ENCODE measurements at regions not wholly inside any gene's neighbourhood (a gene's known extent, or its start where the extent isn't known, plus 50 kb on each side); places are given as distances from the start of the nearest gene placed in this dataset.

DNA sequence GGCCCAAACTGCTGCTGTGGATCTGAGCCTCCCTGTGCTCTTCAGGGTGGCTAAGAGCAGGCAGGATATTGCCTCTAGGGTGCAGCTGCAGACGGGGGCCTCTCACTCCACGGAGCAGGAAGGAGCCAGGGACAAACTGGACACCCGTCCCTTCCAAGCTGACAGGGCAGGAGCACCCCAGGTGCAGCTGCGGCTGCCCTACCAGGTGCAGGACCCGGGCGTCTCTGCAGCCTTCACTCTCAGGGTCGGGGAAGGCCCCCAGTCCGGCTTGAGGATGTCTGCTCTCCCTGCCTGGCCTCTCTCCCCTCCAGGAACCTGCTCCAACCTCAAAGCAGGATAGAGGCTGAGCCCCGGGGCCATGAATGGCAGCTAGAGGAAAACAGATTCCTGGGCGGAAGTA, 1554.9 kb upstream of the CADM2 start:
- TF ChIP-seq, protein P1, sequence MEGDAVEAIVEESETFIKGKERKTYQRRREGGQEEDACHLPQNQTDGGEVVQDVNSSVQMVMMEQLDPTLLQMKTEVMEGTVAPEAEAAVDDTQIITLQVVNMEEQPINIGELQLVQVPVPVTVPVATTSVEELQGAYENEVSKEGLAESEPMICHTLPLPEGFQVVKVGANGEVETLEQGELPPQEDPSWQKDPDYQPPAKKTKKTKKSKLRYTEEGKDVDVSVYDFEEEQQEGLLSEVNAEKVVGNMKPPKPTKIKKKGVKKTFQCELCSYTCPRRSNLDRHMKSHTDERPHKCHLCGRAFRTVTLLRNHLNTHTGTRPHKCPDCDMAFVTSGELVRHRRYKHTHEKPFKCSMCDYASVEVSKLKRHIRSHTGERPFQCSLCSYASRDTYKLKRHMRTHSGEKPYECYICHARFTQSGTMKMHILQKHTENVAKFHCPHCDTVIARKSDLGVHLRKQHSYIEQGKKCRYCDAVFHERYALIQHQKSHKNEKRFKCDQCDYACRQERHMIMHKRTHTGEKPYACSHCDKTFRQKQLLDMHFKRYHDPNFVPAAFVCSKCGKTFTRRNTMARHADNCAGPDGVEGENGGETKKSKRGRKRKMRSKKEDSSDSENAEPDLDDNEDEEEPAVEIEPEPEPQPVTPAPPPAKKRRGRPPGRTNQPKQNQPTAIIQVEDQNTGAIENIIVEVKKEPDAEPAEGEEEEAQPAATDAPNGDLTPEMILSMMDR (IDR thresholded peaks at IDR 0.05; ENCODE audit: control insufficient read depth, extremely low read depth, insufficient read depth), result no peak
- no peak for DNase-seq (ENCODE audit: low read depth)
- no peak overlapping the region for H3K4me3 ChIP-seq (ENCODE audit: low read depth, low read length)

DNA sequence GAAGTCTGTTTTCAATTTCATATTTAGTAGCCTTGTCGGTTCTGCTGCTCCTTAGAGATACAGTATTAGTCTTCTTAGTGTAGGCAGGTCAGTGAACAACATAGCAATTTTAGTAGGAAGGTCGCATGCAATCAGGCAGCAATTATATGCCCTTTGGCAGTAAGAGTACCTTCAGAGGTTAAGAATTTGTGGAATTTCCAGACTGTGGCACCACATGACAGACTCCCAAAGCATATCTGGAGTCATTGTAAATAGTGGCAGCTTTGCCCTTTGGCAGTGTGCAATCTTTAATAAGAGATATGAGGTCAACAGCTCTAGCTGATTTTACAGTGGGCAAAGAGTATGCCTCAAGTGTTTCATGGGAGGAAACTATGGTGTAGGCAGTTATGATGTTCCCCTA, 1532.5 kb upstream of the CADM2 start:
- TF ChIP-seq, protein P1 (IDR thresholded peaks at IDR 0.05; ENCODE audit: control insufficient read depth, extremely low read depth, insufficient read depth), result no peak
- no peak overlapping the region for H3K4me3 ChIP-seq (ENCODE audit: low read depth, low read length)
- no peak for DNase-seq (ENCODE audit: low read depth)

DNA sequence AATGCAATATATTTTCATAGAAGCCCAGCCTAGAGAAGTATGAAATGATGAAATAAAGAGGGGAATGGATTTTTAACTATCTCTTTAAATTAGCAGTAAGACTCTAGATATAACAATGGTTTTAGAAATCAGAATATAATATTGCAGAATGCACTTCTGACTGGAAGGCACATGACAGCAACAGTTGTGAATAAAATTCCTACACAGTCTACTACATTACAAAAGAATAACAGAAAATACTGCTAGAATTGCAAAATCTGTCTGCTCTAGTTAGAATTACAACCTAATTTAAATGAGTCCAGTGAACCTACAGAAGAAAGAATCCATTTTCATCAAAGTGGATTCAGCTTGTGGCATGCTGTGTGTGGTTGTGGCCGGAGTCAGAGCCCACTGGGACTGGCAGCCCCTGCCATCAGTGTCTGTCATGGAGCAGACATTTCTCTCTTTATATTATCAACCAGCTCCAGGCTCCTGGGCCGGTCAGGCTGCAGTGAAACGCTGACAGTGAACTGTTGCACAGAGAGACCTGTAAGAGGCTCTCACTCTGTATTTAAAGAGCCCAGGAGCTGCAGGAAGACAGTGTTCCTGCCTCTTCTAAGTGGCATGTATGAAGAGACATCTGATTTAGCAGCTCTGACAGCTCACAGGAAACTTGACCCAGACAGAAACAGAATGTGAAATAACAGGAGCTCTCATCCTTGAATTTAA, 1523.8 kb upstream of the CADM2 start:
- H3K4me3 ChIP-seq (ENCODE audit: low read depth, low read length), result no peak overlapping the region
- TF ChIP-seq, protein P1 (IDR thresholded peaks at IDR 0.05; ENCODE audit: control insufficient read depth, extremely low read depth, insufficient read depth), result no peak
- DNase-seq (ENCODE audit: low read depth), result no peak

DNA sequence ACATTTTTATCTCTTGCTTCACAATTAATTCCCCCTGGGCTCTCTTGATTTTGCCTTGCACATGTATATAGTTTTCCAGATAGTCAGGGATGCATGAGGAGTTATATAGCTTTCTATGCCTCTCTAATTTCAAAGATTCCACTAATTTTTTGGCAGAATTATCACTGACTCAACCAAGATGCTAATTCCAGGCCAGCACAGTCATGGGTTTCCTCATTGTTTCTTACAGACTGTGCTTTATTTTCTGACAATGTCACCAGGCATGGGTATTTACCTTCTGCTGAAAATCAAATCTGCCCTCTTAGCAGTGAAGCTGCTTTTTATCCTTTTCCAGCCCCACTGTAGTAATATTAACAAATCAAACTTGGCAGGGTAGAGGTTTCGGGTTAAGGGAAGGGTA, 1520.6 kb upstream of the CADM2 start:
- TF ChIP-seq, protein P1 (IDR thresholded peaks at IDR 0.05; ENCODE audit: control insufficient read depth, extremely low read depth, insufficient read depth), result no peak
- no peak for DNase-seq (ENCODE audit: low read depth)
- H3K4me3 ChIP-seq (ENCODE audit: low read depth, low read length), result no peak overlapping the region

DNA sequence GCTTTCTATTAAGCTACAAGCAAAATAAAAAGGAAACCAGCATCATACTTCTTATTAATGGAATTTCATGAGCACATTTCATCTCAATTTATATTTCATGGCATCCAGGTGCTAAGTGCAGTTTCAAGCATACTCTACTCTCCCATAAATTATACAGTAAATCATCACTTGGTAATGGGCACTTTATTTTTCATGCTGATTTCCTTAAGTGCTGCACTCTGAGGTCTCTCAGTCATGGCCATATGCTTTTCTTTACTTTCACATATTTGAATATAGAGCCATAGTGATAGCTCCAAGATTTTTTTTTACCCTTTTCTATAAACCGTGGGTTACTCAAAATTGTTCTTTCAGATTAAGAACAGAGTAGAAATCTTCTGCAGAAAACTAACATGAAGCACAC, 1505.7 kb upstream of the CADM2 start:
- TF ChIP-seq, protein P1 (IDR thresholded peaks at IDR 0.05; ENCODE audit: control insufficient read depth, extremely low read depth, insufficient read depth), result no peak

DNA sequence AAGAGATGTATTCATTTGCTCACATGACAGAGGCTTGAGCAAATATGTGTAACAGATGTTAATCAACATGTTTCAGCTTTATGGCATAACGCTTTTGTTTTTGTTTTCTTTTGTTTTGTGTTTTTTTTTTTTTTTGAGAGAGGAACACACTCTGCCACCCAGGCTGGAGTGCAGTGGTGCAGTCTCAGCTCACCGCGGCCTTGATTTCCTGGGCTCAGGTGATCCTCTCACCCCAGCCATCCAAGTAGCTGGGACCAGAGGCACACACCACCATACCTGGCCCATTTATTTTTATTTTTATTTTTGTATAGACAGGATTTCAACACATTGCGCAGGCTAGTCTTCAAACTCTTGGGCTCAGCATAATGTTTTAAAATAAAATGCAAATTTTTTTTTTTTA, 1504.4 kb upstream of the CADM2 start:
- TF ChIP-seq, protein P1 (IDR thresholded peaks at IDR 0.05; ENCODE audit: control insufficient read depth, extremely low read depth, insufficient read depth), result no peak
- H3K4me3 ChIP-seq (ENCODE audit: low read depth, low read length), result no peak overlapping the region
- DNase-seq (ENCODE audit: low read depth), result no peak

More for the DNA sequence above, 1505.7 kb upstream of the CADM2 start:
- H3K4me3 ChIP-seq (ENCODE audit: low read depth, low read length), result no peak overlapping the region
- DNase-seq (ENCODE audit: low read depth), result no peak

DNA sequence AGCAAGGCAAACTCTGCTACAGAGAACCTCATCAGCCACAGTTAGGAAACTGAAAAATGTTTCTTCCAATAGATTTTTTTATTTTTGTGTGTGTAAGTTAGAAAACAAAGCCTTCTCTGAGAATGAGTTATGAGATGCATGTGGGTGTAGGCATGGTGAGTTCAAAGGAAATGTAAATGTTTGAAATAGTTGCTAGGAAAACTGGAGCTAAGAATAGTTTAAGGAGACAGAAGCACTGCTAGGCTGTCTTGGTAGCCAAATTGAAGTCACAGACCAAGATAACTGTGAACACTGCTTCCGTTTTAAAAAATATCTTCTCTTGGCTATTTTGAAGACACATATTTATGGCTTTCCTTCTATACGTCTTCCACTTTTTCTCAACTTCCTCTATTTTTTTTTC, 1501.2 kb upstream of the CADM2 start:
- TF ChIP-seq, protein P1 (IDR thresholded peaks at IDR 0.05; ENCODE audit: control insufficient read depth, extremely low read depth, insufficient read depth), result no peak
- H3K4me3 ChIP-seq (ENCODE audit: low read depth, low read length), result no peak overlapping the region
- no peak for DNase-seq (ENCODE audit: low read depth)
